LNCaP clone FGC (cell line): ENCODE measurements at regions not wholly inside any gene's neighbourhood (a gene's known extent, or its start where the extent isn't known, plus 50 kb on each side); places are given as distances from the start of the nearest gene placed in this dataset.
A peak's percentile ranks its signal among the peaks of the same experiment; 100 is the strongest.

Source experiments
- DNase-seq: peaks from one replicate; pipeline ENCODE4 v3.0.0-alpha.2; 2011; ENCODE audit warnings: low read depth
- H3K4me3 ChIP-seq: 2 replicates; pipeline ENCODE4 v1.5.1; 2011; ENCODE audit warnings: mild to moderate bottlenecking, low read depth, low read length, control low read depth
- CTCF ChIP-seq: IDR thresholded peaks from 2 replicates; pipeline ENCODE4 v1.5.1; 2012; ENCODE audit warnings: mild to moderate bottlenecking; ENCODE audit not compliant: control insufficient read depth, insufficient read depth; ENCODE audit errors: extremely low read depth

GRCh38 chr9:20139763-20140290 is 351.0 kb upstream of the SLC24A2 start:
- no peak for DNase-seq
- TF ChIP-seq CTCF: no peak
- no peak overlapping the region for H3K4me3 ChIP-seq

GRCh38 chr9:20138841-20139240 is 350.0 kb upstream of the SLC24A2 start:
- no peak for DNase-seq
- TF ChIP-seq CTCF: no peak
- H3K4me3 ChIP-seq: no peak overlapping the region

GRCh38 chr9:20138116-20138515 is 349.3 kb upstream of the SLC24A2 start:
- H3K4me3 ChIP-seq: no peak overlapping the region
- DNase-seq: no peak
- TF ChIP-seq CTCF: no peak

- peak; percentile 23 for DNase-seq
- TF ChIP-seq CTCF: no peak
- H3K4me3 ChIP-seq: no peak overlapping the region
These were observed 348.6 kb upstream of the SLC24A2 start for GRCh38 chr9:20137425-20137824.

GRCh38 chr9:20135119-20135697 is 346.4 kb upstream of the SLC24A2 start:
- H3K4me3 ChIP-seq: no peak overlapping the region

GRCh38 chr9:20125727-20126126 is 336.9 kb upstream of the SLC24A2 start:
- TF ChIP-seq CTCF: no peak
- no peak overlapping the region for H3K4me3 ChIP-seq
- DNase-seq: no peak

More at GRCh38 chr9:20135119-20135697, 346.4 kb upstream of the SLC24A2 start:
- no peak for TF ChIP-seq CTCF
- no peak for DNase-seq

GRCh38 chr9:20119566-20119965 is 330.7 kb upstream of the SLC24A2 start:
- no peak for TF ChIP-seq CTCF
- peak; percentile 17 for DNase-seq

More at GRCh38 chr9:20119566-20119965, 330.7 kb upstream of the SLC24A2 start:
- H3K4me3 ChIP-seq: no peak overlapping the region
